Transverse colon (tissue), 3 donors: ENCODE measurements at regions not wholly inside any gene's neighbourhood (a gene's known extent, or its start where the extent isn't known, plus 50 kb on each side); places are given as distances from the start of the nearest gene placed in this dataset.

Experiments used
- CTCF ChIP-seq, 5 experiments: fragments of 200-600 bp in 3 of 5; fragments of 450-650 bp in 2 of 5; sonication (generic) in 3 of 5; IDR thresholded peaks; 1 replicate in 2 of 5; 2 replicates in 3 of 5; pipeline ENCODE4 v1.5.1; 2016 to 2017; ENCODE audit warnings: antibody characterized with exemption in 5 of 5, inconsistent platforms in 3 of 5, mild to moderate bottlenecking in 2 of 5, moderate library complexity in 1 of 5
- POLR2A ChIP-seq: fragments of 450-650 bp; IDR thresholded peaks from one replicate; pipeline ENCODE4 v1.6.1; 2016; ENCODE audit warnings: antibody characterized with exemption, mild to moderate bottlenecking, moderate library complexity

- TF ChIP-seq POLR2A (no peak), CTCF (IDR thresholded peaks at IDR 0.05) (no peak)
Measured at GRCh38 chr4:144461906-144462305, 184.1 kb upstream of the HHIP start.
